ENCODE measurements at regions not wholly inside any gene's neighbourhood (a gene's known extent, or its start where the extent isn't known, plus 50 kb on each side); places are given as distances from the start of the nearest gene placed in this dataset.
"Not testable (repeated sequence)": the region's sequence is repeated elsewhere in the genome, so short reads cannot be mapped to it uniquely, and the experiment has no call there.

GRCh38 chr10:46810222-46810621 lies 101.0 kb upstream of the PTPN20 start:
- DNase-seq = not testable (repeated sequence)

DNA sequence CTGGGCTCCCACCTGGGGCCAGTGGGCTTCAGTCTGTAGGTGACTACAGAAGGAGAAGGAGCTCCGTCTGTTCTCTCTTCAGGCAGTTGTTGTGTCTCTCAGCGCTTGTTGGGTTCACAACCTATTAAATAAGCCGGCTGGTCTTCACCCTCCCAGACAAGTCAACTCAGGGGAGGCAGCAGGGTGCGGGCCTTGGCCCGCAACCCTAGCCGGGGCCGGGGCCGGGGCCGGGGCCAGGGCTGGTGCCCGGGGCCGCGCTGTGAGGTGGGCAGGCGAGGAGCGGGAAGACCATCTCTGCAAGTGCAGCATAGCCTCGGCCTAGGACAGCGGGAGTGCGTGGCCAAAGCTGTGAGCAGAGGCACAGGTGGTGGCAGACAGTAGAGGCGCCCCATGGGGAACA lies 95.1 kb upstream of the PTPN20 start:
- DNase-seq = not testable (repeated sequence)

GRCh38 chr10:46840393-46841050 lies 70.7 kb upstream of the PTPN20 start:
- not testable (repeated sequence) for DNase-seq

- DNase-seq = not testable (repeated sequence)
Measured at GRCh38 chr10:46841051-46841593, 70.1 kb upstream of the PTPN20 start.

GRCh38 chr10:46845194-46845593 lies 66.0 kb upstream of the PTPN20 start:
- not testable (repeated sequence) for DNase-seq

DNA sequence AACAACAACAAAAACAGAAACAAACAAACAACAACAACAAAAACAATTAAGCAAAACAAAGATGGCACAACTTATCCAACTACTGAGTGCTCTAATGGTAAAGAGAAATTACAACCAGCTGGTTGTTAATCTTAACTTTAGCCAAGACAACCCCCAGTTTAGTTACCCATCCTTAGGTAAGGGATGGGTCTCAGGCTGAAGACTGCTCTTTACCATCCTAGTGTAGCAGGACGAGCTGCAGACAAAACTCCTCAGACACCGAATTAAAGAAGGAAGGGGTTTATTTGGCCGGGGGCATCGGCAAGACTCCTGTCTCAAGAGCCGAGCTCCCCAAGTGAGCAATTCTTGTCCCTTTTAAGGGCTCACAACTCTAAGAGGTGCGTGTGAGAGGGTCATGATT lies 65.6 kb upstream of the PTPN20 start:
- not testable (repeated sequence) for DNase-seq

DNA sequence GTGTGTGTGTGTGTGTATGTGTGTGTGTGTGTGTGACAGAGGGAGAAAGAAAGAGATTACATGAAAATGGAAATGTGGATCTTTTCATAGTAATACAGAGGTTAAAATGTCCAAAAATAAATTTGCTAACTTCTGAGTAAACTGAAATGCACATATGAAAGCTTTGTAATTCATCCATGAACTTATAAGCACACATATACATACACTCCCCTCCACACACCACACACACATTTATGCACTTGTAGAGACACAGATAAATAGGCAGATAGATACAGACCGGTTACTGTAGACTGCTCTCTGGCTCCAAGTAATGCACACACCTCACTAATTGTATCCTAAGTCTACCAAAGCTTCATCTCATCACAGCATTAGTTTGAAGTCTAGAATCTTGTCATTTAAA lies 50.5 kb upstream of the PTPN20 start:
- DNase-seq = not testable (repeated sequence)
